Activated CD4-positive, alpha-beta T cell treated with anti-CD3 and anti-CD28 coated beads for 1 hour (primary cell): ENCODE measurements at regions not wholly inside any gene's neighbourhood (a gene's known extent, or its start where the extent isn't known, plus 50 kb on each side); places are given as distances from the start of the nearest gene placed in this dataset.
"Not testable (repeated sequence)": the region's sequence is repeated elsewhere in the genome, so short reads cannot be mapped to it uniquely, and the experiment has no call there.

Experiments
- DNase-seq: peaks from one replicate; pipeline ENCODE4 v3.0.0-alpha.2; 2020

- DNase-seq = no peak
These were observed 231.7 kb downstream of the ZNF621 start for GRCh38 chr3:40756500-40756899.

- DNase-seq = not testable (repeated sequence)
These were observed 238.0 kb downstream of the ZNF621 start for GRCh38 chr3:40762771-40763170.

GRCh38 chr3:40763807-40764206 lies 239.0 kb downstream of the ZNF621 start:
- DNase-seq = no peak

- DNase-seq = no peak
These were observed 240.0 kb downstream of the ZNF621 start for GRCh38 chr3:40764747-40765146.

GRCh38 chr3:40765884-40766283 lies 241.1 kb downstream of the ZNF621 start:
- no peak for DNase-seq

GRCh38 chr3:40766396-40766795 lies 241.6 kb downstream of the ZNF621 start:
- DNase-seq = no peak

GRCh38 chr3:40768046-40768445 lies 243.3 kb downstream of the ZNF621 start:
- no peak for DNase-seq

- DNase-seq = no peak
These were observed 243.8 kb downstream of the ZNF621 start for GRCh38 chr3:40768536-40768935.

- DNase-seq = no peak
These were observed 245.3 kb downstream of the ZNF621 start for GRCh38 chr3:40770061-40770460.

- DNase-seq = no peak
These were observed 246.4 kb downstream of the ZNF621 start for GRCh38 chr3:40771112-40771511.

GRCh38 chr3:40779039-40779438 lies 254.3 kb downstream of the ZNF621 start:
- no peak for DNase-seq

GRCh38 chr3:40780291-40780924 lies 255.6 kb downstream of the ZNF621 start:
- DNase-seq = no peak

GRCh38 chr3:40780925-40781406 lies 256.2 kb downstream of the ZNF621 start:
- DNase-seq = no peak

GRCh38 chr3:40782111-40782721 lies 257.5 kb downstream of the ZNF621 start:
- DNase-seq = no peak

GRCh38 chr3:40790746-40791145 lies 266.0 kb downstream of the ZNF621 start:
- no peak for DNase-seq

- DNase-seq = no peak
These were observed 269.0 kb downstream of the ZNF621 start for GRCh38 chr3:40793730-40794129.

- DNase-seq = no peak
These were observed 275.6 kb downstream of the ZNF621 start for GRCh38 chr3:40800343-40800742.

GRCh38 chr3:40801284-40801741 lies 276.6 kb downstream of the ZNF621 start:
- DNase-seq = no peak

GRCh38 chr3:40803311-40803710 lies 278.6 kb downstream of the ZNF621 start:
- DNase-seq = no peak

- no peak for DNase-seq
These were observed 280.7 kb downstream of the ZNF621 start for GRCh38 chr3:40805456-40805855.

- no peak for DNase-seq
These were observed 286.1 kb downstream of the ZNF621 start for GRCh38 chr3:40810813-40811212.

GRCh38 chr3:40817017-40817416 lies 292.3 kb downstream of the ZNF621 start:
- no peak for DNase-seq

GRCh38 chr3:40821315-40821714 lies 296.6 kb downstream of the ZNF621 start:
- DNase-seq = no peak

- DNase-seq = no peak
These were observed 302.5 kb downstream of the ZNF621 start for GRCh38 chr3:40827226-40827625.
